GM21717 (cell line): ENCODE measurements at regions not wholly inside any gene's neighbourhood (a gene's known extent, or its start where the extent isn't known, plus 50 kb on each side); places are given as distances from the start of the nearest gene placed in this dataset.

ENCODE experiments used
- ATAC-seq: cut with Tn5 transposase; IDR thresholded peaks from one replicate; pipeline ENCODE4 v1.9.1; 2021; ENCODE audit warnings: mild to moderate bottlenecking, moderate library complexity; ENCODE audit not compliant: unreplicated experiment

GRCh38 chr9:71218774-71219173, 97.4 kb upstream of the TRPM3 start:
- no peak for ATAC-seq

- ATAC-seq = no peak
Observed at GRCh38 chr9:71213633-71214032, 92.2 kb upstream of the TRPM3 start.

- ATAC-seq = no peak
Observed at GRCh38 chr9:71210326-71210725, 88.9 kb upstream of the TRPM3 start.

- no peak for ATAC-seq
Observed at GRCh38 chr9:71209890-71210289, 88.5 kb upstream of the TRPM3 start.

GRCh38 chr9:71202931-71203330, 81.5 kb upstream of the TRPM3 start:
- no peak for ATAC-seq

GRCh38 chr9:71191708-71192107, 70.3 kb upstream of the TRPM3 start:
- no peak for ATAC-seq

- no peak for ATAC-seq
Observed at GRCh38 chr9:71183251-71183650, 61.8 kb upstream of the TRPM3 start.

GRCh38 chr9:71179183-71179582, 57.8 kb upstream of the TRPM3 start:
- ATAC-seq = no peak

- ATAC-seq = no peak
Observed at GRCh38 chr9:71177901-71178300, 56.5 kb upstream of the TRPM3 start.

- ATAC-seq = no peak
Observed at GRCh38 chr9:71171517-71171916, 50.1 kb upstream of the TRPM3 start.
